Neuronal stem cell (in vitro differentiated cells): ENCODE measurements at regions not wholly inside any gene's neighbourhood (a gene's known extent, or its start where the extent isn't known, plus 50 kb on each side); places are given as distances from the start of the nearest gene placed in this dataset. TPM values are rescaled to one million over a fixed set of nuclear protein-coding genes. Genes with fewer than 3 reads are reported as not detected.

Experiments
- small RNA-seq: library from polyadenylated mRNA; stranded (forward); fragments of <200 nt; extraction: miRNeasy Mini kit (QIAGEN cat#:217004); gene quantifications from one replicate; pipeline ENCODE3, GENCODE V24; 2013; ENCODE audit not compliant: insufficient read depth

Small RNA genes in the stretch of these regions (small RNA-seq; reads per million reads assigned to genes)
- not detected for gene RN7SL683P
- not detected for gene SNORD56B
